ENCODE measurements at regions not wholly inside any gene's neighbourhood (a gene's known extent, or its start where the extent isn't known, plus 50 kb on each side); places are given as distances from the start of the nearest gene placed in this dataset.

DNA sequence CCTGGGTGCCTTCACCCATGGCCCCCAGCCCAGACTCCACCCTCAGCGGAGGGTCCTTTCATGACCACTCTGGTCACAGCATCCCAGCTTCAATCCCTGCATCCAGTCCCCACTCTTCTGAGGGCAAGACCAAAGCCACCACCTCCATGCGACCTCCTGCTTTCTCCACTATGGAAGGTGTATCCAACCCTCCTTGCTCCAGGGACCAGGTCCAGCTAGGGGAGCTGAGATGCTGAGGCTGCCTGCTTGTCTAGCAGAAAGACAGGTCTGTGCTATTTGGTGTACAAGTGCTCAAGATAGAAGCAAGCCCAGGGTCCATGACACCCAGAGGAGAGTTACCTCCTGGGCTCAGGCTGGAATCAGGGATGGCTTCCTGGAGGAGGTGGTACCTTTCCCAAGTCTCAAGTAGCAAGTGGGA is 73.8 kb upstream of the RAB6C start:
- Mint-ChIP-seq H3K27ac (no peak overlapping the region), H3K4me3 (no peak overlapping the region), H3K4me1 (no peaks in the 10 kb centered on the region), H3K36me3 (no peaks in the 10 kb centered on the region), H3K9me3 (no peaks in the 10 kb centered on the region), H3K27me3 (no peaks in the 10 kb centered on the region)

DNA sequence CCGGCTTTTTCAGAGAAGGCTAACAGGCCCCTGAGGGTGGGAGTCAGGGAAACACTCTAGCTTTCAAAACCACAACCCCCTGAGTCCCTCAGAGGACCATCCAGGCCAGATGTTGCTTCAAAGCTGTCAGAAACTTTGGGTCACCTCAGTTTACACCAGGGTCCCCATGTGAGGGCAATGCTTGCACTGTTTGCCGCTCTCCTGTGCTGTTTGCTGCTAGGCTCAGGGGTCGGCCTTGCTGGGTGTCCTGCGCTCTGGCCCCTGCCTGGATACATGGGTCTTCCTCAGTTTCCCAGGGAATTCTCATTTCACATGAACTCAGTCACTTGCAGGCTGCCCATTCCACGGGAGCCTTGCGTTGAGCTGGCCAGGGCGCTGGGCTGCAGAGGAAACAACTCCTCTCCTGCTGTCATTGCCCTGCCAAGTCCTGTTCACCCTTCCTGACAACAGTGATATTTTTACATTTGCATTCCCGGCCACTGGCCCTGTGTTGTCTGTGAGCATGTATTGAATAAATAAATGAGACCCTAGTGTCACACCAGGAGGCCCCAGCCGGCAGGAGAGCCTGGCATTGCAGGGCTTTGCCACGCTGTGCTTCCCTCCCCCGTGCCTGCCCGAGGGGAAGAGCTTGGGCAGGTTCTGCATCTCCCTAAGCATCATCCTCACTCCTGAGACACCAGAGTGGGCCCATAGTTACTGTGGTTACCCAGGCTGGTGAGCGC is 73.2 kb upstream of the RAB6C start:
- Mint-ChIP-seq H3K36me3 (no peaks in the 10 kb centered on the region), H3K4me1 (no peaks in the 10 kb centered on the region), H3K27ac (no peak overlapping the region), H3K4me3 (no peak overlapping the region), H3K9me3 (no peaks in the 10 kb centered on the region), H3K27me3 (no peaks in the 10 kb centered on the region)

DNA sequence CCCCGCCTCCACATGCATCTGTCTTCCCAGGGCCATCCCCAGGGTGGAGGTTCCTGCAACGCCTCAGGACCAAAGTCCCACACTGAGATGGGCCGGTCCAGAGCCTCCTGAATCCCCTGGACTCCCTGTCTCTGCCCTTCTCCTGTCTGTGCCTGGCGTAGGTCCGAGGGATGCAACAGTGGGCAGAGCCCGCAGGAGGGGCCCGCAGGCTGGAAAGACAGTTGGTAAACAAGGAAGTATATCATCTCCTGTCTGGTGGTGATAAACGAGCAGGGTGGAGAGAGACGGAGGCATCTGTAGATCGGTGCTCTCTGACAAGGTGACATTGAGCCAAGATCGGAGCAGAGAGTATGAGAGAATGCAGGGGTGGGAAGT is 72.6 kb upstream of the RAB6C start:
- Mint-ChIP-seq H3K27ac (no peak overlapping the region), H3K27me3 (no peaks in the 10 kb centered on the region), H3K9me3 (no peaks in the 10 kb centered on the region), H3K4me3 (no peak overlapping the region), H3K4me1 (no peaks in the 10 kb centered on the region), H3K36me3 (no peaks in the 10 kb centered on the region)

DNA sequence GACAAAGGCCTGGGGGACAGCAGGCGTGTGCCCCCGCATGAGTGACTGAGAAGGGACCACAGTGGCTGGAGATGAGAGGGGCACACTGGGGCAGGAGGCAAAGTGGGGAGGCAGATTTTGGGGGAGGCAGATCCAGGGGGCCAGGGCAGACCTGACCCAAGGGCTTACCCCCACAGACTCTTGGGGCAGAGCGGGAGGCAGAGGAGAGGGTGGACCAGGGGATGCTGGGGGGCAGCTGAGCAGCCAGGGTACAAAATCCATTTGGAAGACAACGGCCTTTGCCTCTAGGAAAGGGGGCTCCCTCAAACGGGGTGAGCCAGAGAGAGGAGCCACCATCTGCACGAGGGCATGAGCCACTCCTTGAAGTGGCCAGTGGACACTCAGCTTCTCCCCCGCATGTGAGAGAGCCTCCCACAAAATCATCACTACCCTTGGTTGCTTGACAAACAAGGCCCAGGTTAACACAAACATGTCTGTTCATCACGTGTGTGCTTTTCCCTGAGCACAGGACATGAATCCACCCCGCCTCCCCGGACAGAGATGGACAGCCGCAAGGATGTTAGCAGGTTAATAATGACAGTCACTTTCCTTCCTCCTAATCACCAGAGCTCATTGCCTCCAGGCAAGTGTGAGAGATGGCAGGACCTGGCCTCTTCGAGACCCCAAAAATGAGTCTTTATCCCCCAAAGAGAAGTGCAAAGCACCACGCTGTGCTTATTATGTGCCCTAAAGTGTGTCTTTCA is 72.0 kb upstream of the RAB6C start:
- Mint-ChIP-seq H3K36me3 (no peaks in the 10 kb centered on the region), H3K4me1 (no peaks in the 10 kb centered on the region), H3K27me3 (no peaks in the 10 kb centered on the region), H3K9me3 (no peaks in the 10 kb centered on the region), H3K27ac (no peak overlapping the region), H3K4me3 (no peak overlapping the region)

DNA sequence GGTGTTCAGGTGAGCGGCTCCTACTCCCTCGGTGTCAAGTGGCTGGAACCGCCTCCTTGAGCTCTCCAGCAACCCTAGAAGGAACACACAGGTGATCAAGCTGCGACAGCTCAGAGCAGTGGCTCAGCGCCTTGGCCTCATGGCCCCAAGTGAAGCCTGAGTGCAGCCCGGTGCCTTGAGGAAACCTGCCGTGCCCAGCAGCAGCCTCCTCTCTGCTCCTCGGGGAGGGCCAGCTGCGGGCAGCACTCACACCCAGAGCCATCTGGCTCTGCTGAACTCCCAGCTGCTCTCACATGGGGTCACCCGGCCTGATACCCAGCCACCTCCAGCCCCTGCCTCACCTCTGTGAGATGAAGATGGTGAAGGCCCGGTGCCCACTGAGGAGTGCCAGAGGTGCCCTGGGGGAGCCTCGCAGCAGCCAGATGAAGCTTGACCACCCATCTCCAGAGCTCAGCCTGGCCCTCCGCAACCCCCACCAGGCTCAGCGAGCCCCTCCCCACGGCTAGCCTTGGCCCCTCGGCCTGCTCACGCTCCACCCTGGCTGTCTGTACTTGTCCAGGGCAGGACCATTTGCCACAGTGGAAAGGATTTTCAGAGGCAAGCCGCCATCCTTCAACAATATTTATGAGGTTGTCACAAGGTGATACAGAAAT is 70.6 kb upstream of the RAB6C start:
- no peak overlapping the region for H3K4me3 Mint-ChIP-seq
- H3K36me3 Mint-ChIP-seq = no peaks in the 10 kb centered on the region
- H3K4me1 Mint-ChIP-seq = no peaks in the 10 kb centered on the region
- H3K9me3 Mint-ChIP-seq = no peaks in the 10 kb centered on the region
- H3K27ac Mint-ChIP-seq = no peak overlapping the region
- no peaks in the 10 kb centered on the region for H3K27me3 Mint-ChIP-seq

DNA sequence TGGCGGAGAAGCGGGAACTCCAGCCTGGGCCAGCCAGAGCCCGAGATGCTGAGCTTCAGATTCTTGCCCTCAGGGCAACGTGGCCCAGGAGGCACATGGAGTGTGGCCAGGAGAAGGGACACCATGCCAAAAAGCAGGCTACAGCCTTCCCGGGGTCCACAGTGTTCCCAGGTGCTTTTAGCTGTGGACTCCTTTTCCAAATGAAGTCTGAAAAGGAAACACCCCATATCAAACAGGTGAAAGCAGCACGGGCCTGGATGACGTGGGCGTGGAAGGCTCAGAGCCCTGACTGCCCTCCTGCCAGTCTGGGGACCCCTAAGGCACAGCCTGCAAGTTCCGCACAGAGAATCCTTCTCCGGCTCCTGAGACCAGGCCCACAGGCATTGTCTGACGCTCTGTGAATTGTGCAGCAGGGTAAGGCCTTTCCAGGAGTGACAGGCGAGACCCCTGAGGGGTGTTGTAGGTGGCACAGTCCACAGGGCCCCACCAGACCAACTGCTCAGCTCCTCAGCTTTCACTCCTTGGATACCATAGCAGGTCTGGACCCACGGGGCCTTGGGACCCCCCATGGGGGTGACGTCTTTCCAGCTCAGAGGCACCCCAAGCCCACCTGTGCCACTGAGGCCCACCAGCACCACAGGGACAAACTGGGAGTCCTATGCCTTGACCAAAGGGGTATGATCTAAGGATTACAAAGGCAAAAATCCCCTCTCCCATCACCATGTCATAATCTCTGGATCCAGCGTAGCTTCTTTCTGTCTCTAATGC is 69.6 kb upstream of the RAB6C start:
- Mint-ChIP-seq H3K36me3 (no peaks in the 10 kb centered on the region), H3K27ac (no peak overlapping the region), H3K27me3 (no peaks in the 10 kb centered on the region), H3K4me3 (no peak overlapping the region), H3K9me3 (no peaks in the 10 kb centered on the region), H3K4me1 (no peaks in the 10 kb centered on the region)

DNA sequence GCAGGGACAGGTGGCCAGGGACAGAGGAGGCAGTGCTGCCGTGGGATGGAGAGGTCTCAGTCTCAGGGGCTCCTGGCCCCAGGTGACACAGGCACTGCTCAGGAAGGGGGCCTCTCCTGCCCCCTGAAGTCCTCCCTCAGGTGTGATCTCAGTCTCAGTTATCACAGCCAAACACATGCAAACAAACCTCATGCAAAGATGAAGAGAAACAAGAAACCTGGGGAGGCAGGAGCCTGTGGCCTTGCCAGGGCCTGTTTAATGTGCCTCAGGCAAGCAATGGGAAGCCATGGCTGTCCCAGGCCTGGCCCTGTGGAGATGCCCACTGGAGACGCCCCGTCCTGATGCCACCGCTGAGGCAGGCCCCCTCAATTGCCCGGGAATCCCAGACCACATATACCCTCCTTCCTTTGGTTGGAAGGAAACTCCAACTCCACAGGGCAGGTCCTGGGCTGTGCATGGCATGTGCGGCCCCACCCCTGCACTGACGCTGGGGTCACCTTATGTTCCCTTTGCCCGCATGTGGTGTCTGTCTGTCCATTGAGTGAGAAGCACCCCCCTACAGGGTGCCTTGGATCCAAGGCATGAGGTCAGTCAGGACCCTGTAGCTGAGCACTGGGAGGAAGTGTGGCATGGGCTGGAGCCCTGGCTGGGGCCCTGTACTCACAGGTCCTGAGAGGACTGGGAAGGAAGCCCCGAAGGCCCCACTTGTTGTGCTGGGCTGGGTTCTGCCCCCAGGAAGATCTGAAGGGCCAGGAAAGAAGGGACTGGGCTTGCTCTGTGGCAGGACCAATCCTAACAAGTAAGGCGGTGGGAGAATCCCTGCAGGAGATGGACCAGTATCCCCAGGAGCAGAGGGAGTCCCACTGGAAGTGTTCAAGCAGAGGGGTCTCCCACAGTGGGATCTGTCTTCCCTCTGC is 68.8 kb upstream of the RAB6C start:
- no peak overlapping the region for H3K4me3 Mint-ChIP-seq
- no peaks in the 10 kb centered on the region for H3K27me3 Mint-ChIP-seq
- H3K9me3 Mint-ChIP-seq = no peaks in the 10 kb centered on the region
- H3K27ac Mint-ChIP-seq = no peak overlapping the region
- H3K36me3 Mint-ChIP-seq = no peaks in the 10 kb centered on the region
- no peaks in the 10 kb centered on the region for H3K4me1 Mint-ChIP-seq

DNA sequence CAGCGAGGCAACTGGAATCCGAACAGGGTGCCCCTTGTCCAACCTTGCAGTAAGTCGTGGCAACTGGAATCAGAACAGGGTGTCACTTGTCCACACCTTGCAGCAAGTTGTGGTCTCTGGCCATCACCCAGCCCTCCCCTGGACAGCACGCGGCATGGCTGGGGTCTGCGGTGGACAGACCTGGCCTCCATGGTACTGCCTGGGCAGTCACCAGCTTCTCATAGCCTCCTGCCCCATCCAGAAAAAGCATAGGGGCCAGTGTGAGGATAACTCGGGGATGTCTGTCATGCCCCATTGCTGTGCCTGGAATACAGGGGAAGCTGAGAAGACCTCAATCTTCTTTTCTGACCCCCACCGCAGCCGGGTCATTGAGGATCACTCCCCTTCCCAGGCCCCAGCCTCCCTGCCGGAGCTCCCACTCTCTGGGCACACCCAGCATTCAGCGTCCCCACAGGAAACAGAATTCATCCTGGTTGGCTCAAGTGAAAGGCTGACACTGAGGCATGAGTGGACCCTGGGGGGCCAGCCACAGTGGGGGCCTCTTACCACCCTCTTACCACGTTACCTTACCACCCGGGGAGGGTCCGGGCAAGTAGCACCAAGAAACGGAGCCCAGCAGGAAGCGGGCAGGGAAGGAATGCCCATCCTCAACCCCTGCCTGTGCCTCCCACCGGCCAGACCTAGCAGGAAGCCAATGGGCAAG is 68.0 kb upstream of the RAB6C start:
- Mint-ChIP-seq H3K27me3 (no peaks in the 10 kb centered on the region), H3K4me3 (no peak overlapping the region), H3K27ac (no peak overlapping the region), H3K9me3 (no peaks in the 10 kb centered on the region), H3K4me1 (no peaks in the 10 kb centered on the region), H3K36me3 (no peaks in the 10 kb centered on the region)

DNA sequence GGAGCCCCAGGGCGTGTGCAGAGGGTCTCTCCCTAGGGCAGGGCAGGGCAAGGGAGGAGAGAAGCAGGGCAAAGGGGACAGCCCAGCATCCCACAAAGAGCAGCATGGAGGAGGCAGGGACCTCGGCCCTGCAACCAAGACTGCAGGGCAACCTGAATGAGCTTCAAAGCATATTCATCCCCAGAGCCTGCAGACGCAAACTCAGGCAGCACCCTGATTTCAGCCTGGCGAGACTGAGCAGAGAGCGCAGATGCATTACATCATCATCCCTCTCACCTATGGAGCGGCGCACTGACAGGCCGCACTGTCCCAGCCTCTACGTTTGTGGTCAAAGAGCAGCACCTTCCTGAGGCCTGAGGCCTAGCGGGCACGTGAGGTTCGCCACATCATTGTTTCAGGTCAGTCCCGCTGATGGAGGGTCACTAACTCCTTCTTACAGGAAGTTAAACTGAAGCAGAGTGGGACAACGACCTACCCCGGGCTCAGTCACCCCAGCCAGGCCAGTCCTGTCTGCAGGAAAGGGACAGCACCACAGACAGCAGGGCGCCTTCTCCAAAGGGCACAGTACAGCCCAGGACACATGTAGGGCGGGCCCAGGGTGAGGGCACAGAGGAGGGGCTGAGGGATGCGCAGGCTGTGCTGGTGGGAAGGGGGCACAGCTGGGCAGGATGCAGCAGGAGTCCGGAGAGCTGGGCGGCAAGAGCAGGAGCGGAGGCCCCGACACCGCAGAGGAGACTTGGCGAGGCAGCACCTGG is 67.2 kb upstream of the RAB6C start:
- no peaks in the 10 kb centered on the region for H3K4me1 Mint-ChIP-seq
- no peak overlapping the region for H3K27ac Mint-ChIP-seq
- H3K9me3 Mint-ChIP-seq = peaks cover 2% of the 10 kb centered on the region
- no peak overlapping the region for H3K4me3 Mint-ChIP-seq
- H3K27me3 Mint-ChIP-seq = no peaks in the 10 kb centered on the region
- no peaks in the 10 kb centered on the region for H3K36me3 Mint-ChIP-seq

DNA sequence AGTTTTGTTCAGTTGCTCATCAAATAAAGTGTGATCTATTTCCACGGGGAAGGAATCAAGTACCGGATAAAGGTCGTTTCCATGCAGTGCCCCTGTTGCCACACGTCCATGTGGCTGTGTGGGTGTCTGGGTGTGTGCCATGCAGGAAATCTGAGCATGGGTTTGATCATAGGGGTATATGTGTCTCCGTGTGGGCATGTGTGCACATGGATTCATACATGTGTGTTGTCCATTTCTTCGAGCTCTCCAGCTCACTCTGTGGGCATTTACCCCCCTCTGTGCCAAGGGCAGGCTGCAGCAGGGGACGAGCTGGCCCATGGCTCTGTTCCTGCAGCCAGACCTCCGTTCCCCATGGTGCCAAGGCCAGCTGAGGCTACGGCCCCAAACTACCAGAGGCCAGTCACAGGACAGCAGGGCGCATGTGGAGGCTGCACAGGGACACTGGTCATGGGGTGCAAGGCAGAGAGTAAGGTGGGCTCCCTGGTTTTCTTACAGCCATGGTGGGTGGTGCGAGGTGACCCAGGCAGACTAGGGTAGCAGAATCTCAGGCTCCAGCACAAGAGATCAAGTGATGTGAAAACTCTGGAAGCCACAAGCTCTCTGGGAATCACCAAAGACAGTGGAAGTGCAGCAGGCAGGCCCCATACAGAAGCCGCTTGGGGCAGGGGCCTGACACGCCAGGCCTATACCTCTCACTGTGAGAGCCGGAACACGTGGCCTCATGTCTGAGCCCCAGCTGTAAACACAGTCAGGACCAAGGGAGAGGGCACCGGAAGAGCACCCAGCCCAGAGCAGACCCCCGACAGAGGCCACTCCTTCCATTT is 66.4 kb upstream of the RAB6C start:
- Mint-ChIP-seq H3K4me1 (no peaks in the 10 kb centered on the region), H3K27me3 (no peaks in the 10 kb centered on the region), H3K4me3 (no peak overlapping the region), H3K36me3 (no peaks in the 10 kb centered on the region), H3K27ac (no peak overlapping the region), H3K9me3 (peaks cover 10% of the 10 kb centered on the region)

DNA sequence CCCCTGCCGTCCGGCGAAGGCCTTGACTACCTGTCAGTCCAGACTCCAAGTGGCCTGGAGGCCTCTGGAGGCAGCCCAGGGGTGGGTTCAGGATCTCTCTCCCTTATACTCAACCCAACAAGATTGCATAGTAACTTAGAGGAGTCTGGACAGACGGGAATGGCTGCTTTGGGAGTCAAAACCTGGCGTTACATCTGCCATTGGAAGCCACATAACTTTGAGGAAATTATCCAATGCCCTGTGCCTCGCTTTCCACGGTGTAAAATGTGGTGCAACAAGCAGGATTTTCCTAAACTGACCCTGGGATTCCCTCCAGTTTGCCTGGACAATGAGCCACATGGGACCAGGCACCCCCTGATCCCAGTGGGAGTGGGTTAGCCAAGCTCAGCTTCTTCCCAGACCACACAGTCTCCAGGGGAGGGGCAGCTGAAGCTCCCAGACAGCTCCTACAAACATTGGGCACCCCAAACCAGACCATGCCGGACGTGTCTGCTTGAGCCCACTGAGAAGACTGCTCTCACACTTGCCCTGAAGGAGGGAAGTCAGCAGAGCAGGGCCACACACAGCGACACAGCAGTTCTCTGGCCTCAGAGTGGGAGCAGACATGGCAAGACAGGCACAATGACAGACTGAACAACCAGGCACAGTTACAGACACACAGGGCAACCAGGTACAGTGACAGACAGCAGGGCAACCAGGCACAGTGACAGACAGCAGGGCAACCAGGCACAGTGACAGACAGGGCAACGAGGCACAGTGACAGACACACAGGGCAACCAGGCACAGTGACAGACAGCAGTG is 65.6 kb upstream of the RAB6C start:
- Mint-ChIP-seq H3K4me1 (no peaks in the 10 kb centered on the region), H3K4me3 (no peak overlapping the region), H3K27ac (no peak overlapping the region), H3K27me3 (no peaks in the 10 kb centered on the region), H3K9me3 (peaks cover 18% of the 10 kb centered on the region), H3K36me3 (peaks cover 3% of the 10 kb centered on the region)

DNA sequence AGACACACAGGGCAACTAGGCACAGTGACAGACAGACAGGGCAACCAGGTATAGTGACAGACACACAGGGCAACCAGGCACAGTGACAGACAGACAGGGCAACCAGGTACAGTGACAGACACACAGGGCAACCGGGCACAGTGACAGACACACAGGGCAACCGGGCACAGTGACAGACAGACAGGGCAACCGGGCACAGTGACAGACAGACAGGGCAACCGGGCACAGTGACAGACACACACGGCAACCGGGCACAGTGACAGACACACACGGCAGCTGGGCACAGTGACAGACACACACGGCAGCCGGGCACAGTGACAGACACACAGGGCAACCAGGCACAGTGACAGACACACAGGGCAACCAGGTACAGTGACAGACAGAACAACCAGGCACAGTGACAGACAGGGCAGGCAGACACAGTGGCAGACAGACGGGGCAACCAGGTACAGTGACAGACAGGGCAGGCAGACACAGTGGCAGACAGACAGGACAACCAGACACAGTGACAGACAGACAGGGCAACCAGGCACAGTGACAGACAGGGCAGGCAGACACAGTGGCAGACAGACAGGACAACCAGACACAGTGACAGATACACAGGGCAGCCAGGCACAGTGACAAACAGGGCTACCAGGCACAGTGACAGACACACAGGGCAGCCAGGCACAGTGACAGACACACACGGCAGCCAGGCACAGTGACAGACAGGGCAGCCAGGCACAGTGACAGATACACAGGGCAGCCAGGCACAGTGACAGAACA is 64.7 kb upstream of the RAB6C start:
- H3K27me3 Mint-ChIP-seq = no peaks in the 10 kb centered on the region
- H3K4me1 Mint-ChIP-seq = no peaks in the 10 kb centered on the region
- H3K9me3 Mint-ChIP-seq = peaks cover 23% of the 10 kb centered on the region
- H3K36me3 Mint-ChIP-seq = peaks cover 3% of the 10 kb centered on the region
- no peak overlapping the region for H3K27ac Mint-ChIP-seq
- no peak overlapping the region for H3K4me3 Mint-ChIP-seq

Data from activated naive CD4-positive, alpha-beta T cell treated with anti-CD3 and anti-CD28 coated beads, Interleukin-2, amount 50 U/mL, for 24 hours (primary cell).